SU-DHL-6 (cell line): ENCODE measurements at regions not wholly inside any gene's neighbourhood (a gene's known extent, or its start where the extent isn't known, plus 50 kb on each side); places are given as distances from the start of the nearest gene placed in this dataset.

ENCODE experiments used
- H2AFZ ChIP-seq: fragments of 200-600 bp; sonication (generic); 2 replicates; pipeline ENCODE4 v1.6.1; 2014; ENCODE audit warnings: low read depth, mild to moderate bottlenecking, moderate library complexity, mixed read lengths, antibody characterized with exemption, low read length; ENCODE audit not compliant: severe bottlenecking
- H3F3A ChIP-seq: fragments of 200-600 bp; shearing (Covaris generic); 2 replicates; pipeline ENCODE4 v1.6.0; 2016; ENCODE audit warnings: antibody characterized with exemption, mild to moderate bottlenecking; ENCODE audit not compliant: insufficient read depth
- H3K27ac ChIP-seq: fragments of 200-600 bp; sonication (generic); 2 replicates; pipeline ENCODE4 v1.5.1; 2016; ENCODE audit warnings: low read depth, mild to moderate bottlenecking, low read length, moderate library complexity, mixed read lengths
- H3K27me3 ChIP-seq: fragments of 200-600 bp; sonication (generic), shearing (Covaris generic); 2 replicates; pipeline ENCODE4 v1.6.0; 2014; ENCODE audit warnings: mild to moderate bottlenecking, low read length
- H3K36me3 ChIP-seq: fragments of 200-600 bp; sonication (generic); 2 replicates; pipeline ENCODE4 v1.6.1; 2014; ENCODE audit warnings: mild to moderate bottlenecking, low read length, mixed read lengths
- H3K4me2 ChIP-seq: fragments of 300-600, 200-600 bp; shearing (Covaris generic), sonication (generic); 2 replicates; pipeline ENCODE4 v1.6.0; 2014; ENCODE audit warnings: low read length, low read depth, mild to moderate bottlenecking; ENCODE audit not compliant: poor library complexity, severe bottlenecking
- H3K4me3 ChIP-seq: fragments of 200-600 bp; sonication (generic); 2 replicates; pipeline ENCODE4 v1.5.1; 2014; ENCODE audit warnings: antibody characterized with exemption, low read length, mild to moderate bottlenecking, mixed read lengths; ENCODE audit not compliant: insufficient read depth, poor library complexity, severe bottlenecking
- H3K79me2 ChIP-seq: fragments of 200-600 bp; sonication (generic); 2 replicates; pipeline ENCODE4 v1.6.1; 2014; ENCODE audit warnings: mild to moderate bottlenecking, low read length, moderate library complexity; ENCODE audit not compliant: insufficient read depth
- H3K9ac ChIP-seq: fragments of 200-600 bp; sonication (generic); 2 replicates; pipeline ENCODE4 v1.7.0; 2014; ENCODE audit warnings: mild to moderate bottlenecking, low read length
- H3K9me2 ChIP-seq: fragments of 200-600 bp; sonication (generic); replicated peaks from 2 replicates; pipeline ENCODE4 v1.6.1; 2014; ENCODE audit warnings: low read length; ENCODE audit not compliant: insufficient read depth
- H3K9me3 ChIP-seq: fragments of 200-600 bp; sonication (generic); 2 replicates; pipeline ENCODE4 v1.6.1; 2014; ENCODE audit warnings: low read length, mixed read lengths; ENCODE audit not compliant: insufficient read depth
- H4K20me1 ChIP-seq: fragments of 200-600 bp; sonication (generic); 2 replicates; pipeline ENCODE4 v1.6.1; 2014; ENCODE audit warnings: low read depth, mild to moderate bottlenecking, antibody characterized with exemption, low read length, moderate library complexity, mixed read lengths
- CTCF ChIP-seq: fragments of 200-600 bp; sonication (generic); IDR thresholded peaks from one replicate; pipeline ENCODE4 v1.5.1; 2017; ENCODE audit warnings: antibody characterized with exemption, mild to moderate bottlenecking, low read length, moderate library complexity; ENCODE audit not compliant: insufficient read depth, poor library complexity, severe bottlenecking
- EZH2phosphoT487 ChIP-seq: fragments of 200-600 bp; sonication (generic), shearing (Covaris generic); conservative IDR thresholded peaks from 2 replicates; pipeline ENCODE4 v1.6.1; 2018; ENCODE audit warnings: mild to moderate bottlenecking, antibody characterized with exemption, low read length, moderate library complexity, mixed read lengths

- no peaks in the 10 kb centered on the region for H4K20me1 ChIP-seq
- H3K9me3 ChIP-seq: 0 out of 2 replicates have a peak, but pooled peaks cover 11% of the 10 kb centered on the region
- H3K36me3 ChIP-seq: no peaks in the 10 kb centered on the region
- H3K9ac ChIP-seq: no peak overlapping the region
- H3K9me2 ChIP-seq: no peaks in the 10 kb centered on the region
- H3K4me2 ChIP-seq: no peak overlapping the region
- no peak for TF ChIP-seq EZH2phosphoT487
- no peak for TF ChIP-seq CTCF
- no peaks in the 10 kb centered on the region for H3K27me3 ChIP-seq
- no peaks in the 10 kb centered on the region for H3F3A ChIP-seq
- H3K79me2 ChIP-seq: no peaks in the 10 kb centered on the region
- H2AFZ ChIP-seq: no peak overlapping the region
- no peak overlapping the region for H3K4me3 ChIP-seq
- no peak overlapping the region for H3K27ac ChIP-seq
Measured at GRCh38 chr18:25494888-25495287, 142.9 kb upstream of the ZNF521 start.

DNA sequence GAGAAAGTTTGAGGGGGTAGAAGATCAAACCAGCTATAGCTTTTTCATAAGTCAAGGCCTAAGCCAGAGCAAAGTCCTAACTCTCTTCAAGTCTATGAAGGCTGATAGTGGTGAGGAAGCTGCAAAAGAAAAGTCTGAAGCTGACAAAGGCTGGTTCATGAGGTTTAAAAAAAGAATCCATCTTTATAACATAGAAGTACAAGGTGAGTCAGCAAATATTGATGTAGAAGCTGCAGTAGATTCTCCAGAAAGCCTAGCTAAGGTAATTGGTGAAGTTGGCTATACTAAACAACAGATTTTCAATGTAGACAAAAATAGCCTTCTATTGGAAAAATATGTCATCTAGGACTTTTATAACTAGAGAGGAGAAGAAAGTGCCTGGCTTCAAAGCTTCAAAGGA, 141.4 kb upstream of the ZNF521 start:
- H3K4me3 ChIP-seq: no peak overlapping the region
- no peaks in the 10 kb centered on the region for H3K9me2 ChIP-seq
- H3K9ac ChIP-seq: no peak overlapping the region
- H3K79me2 ChIP-seq: no peaks in the 10 kb centered on the region
- no peak overlapping the region for H3K4me2 ChIP-seq
- no peak for TF ChIP-seq CTCF
- H3K27me3 ChIP-seq: no peaks in the 10 kb centered on the region
- no peak overlapping the region for H3K27ac ChIP-seq
- no peaks in the 10 kb centered on the region for H3F3A ChIP-seq
- H3K9me3 ChIP-seq: 0 out of 2 replicates have a peak, but pooled peaks cover 6% of the 10 kb centered on the region
- no peaks in the 10 kb centered on the region for H4K20me1 ChIP-seq
- H3K36me3 ChIP-seq: peaks cover 4% of the 10 kb centered on the region; the same call in 1 of the 2 replicates
- no peak overlapping the region for H2AFZ ChIP-seq

DNA sequence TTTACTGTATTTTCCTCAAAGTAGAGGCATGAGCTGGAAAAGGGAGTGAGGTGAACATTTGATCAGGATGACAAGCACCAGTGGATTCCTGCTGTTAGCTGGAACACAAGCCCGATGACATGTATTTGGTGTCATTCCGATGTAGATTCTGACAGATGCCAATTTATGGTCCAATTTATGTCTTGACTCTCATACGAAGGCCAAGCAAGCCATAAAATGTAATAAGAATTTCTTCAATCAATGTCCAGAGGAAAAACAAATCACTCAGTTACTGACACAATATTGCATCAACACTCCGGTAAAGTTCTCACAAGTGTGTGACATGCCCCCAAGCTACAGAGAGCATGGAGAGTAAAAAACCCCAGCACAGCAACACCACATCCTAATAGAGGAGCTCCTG, 138.3 kb upstream of the ZNF521 start:
- H3K79me2 ChIP-seq: no peaks in the 10 kb centered on the region
- no peak overlapping the region for H3K4me2 ChIP-seq
- H2AFZ ChIP-seq: no peak overlapping the region
- no peaks in the 10 kb centered on the region for H3K9me2 ChIP-seq
- H3K9ac ChIP-seq: no peak overlapping the region
- 0 out of 2 replicates have a peak, but pooled peaks cover 6% of the 10 kb centered on the region for H3K9me3 ChIP-seq
- H3K36me3 ChIP-seq: peaks cover 4% of the 10 kb centered on the region; the same call in 1 of the 2 replicates
- TF ChIP-seq CTCF (no peak), EZH2phosphoT487 (no peak)
- H3K27ac ChIP-seq: no peak overlapping the region
- no peaks in the 10 kb centered on the region for H4K20me1 ChIP-seq
- no peak overlapping the region for H3K4me3 ChIP-seq
- H3F3A ChIP-seq: no peaks in the 10 kb centered on the region
- no peaks in the 10 kb centered on the region for H3K27me3 ChIP-seq
